A673 (cell line): ENCODE measurements at regions not wholly inside any gene's neighbourhood (a gene's known extent, or its start where the extent isn't known, plus 50 kb on each side); places are given as distances from the start of the nearest gene placed in this dataset.
"Not testable (repeated sequence)": the region's sequence is repeated elsewhere in the genome, so short reads cannot be mapped to it uniquely, and the experiment has no call there.

Source experiments
- BruUV-seq: library from RNA; stranded (reverse); fragments of 400-500 nt; replicated peaks from 2 replicates; lab custom pipeline; 2021; lab: Mats Ljungman, UMichigan
- CTCF ChIA-PET: fragments of 300-600 bp; sonication (Branson Sonifier 250); formaldehyde crosslinking; loops from one replicate; lab custom pipeline; 2022; ENCODE audit warnings: antibody characterized with exemption; lab: Charles Lee
- POLR2A ChIA-PET: fragments of 300-600 bp; sonication (Branson Sonifier 250); formaldehyde crosslinking; loops from one replicate; lab custom pipeline; 2022; ENCODE audit warnings: antibody characterized with exemption; ENCODE audit not compliant: low non-redundant PET; lab: Charles Lee
- DNase-seq: peaks from one replicate; pipeline ENCODE4 v3.0.0-alpha.2; 2015; ENCODE audit warnings: low spot score
- H3K27ac ChIP-seq: fragments of 200-600 bp; sonication (generic); 2 replicates; pipeline ENCODE4 v1.5.1; 2016; ENCODE audit warnings: mixed run types, low read depth, mild to moderate bottlenecking, mixed read lengths, antibody characterized with exemption, low read length; ENCODE audit not compliant: poor library complexity, severe bottlenecking
- H3K27me3 ChIP-seq: fragments of 200-600 bp; sonication (generic); replicated peaks from 2 replicates; pipeline ENCODE4 v1.6.1; 2017; ENCODE audit warnings: mixed run types, low read depth, mild to moderate bottlenecking, mixed read lengths, antibody characterized with exemption, low read length; ENCODE audit not compliant: insufficient read depth, poor library complexity
- H3K36me3 ChIP-seq: fragments of 200-600 bp; sonication (generic); 2 replicates; pipeline ENCODE4 v1.6.1; 2016; ENCODE audit warnings: mixed run types, mild to moderate bottlenecking, mixed read lengths, antibody characterized with exemption, low read length; ENCODE audit not compliant: insufficient read depth, poor library complexity, severe bottlenecking
- H3K4me1 ChIP-seq: fragments of 200-600 bp; sonication (generic); 2 replicates; pipeline ENCODE4 v1.6.1; 2017; ENCODE audit warnings: mixed run types, mild to moderate bottlenecking, mixed read lengths, antibody characterized with exemption, low read length; ENCODE audit not compliant: insufficient read depth, poor library complexity, severe bottlenecking
- H3K4me3 ChIP-seq: fragments of 200-600 bp; sonication (generic); 2 replicates; pipeline ENCODE4 v1.5.1; 2016; ENCODE audit warnings: low read depth, mixed run types, mild to moderate bottlenecking, mixed read lengths, low read length; ENCODE audit not compliant: poor library complexity, severe bottlenecking
- H3K9me3 ChIP-seq: fragments of 200-600 bp; sonication (generic); 2 replicates; pipeline ENCODE4 v1.6.1; 2016; ENCODE audit warnings: mixed run types, low read depth, mild to moderate bottlenecking, mixed read lengths, antibody characterized with exemption, low read length; ENCODE audit not compliant: poor library complexity, severe bottlenecking
- EZH2 ChIP-seq: fragments of 200-600 bp; sonication (generic); IDR thresholded peaks from 2 replicates; pipeline ENCODE4 v1.6.1; 2017; ENCODE audit warnings: borderline replicate concordance, low read depth, mild to moderate bottlenecking, mixed read lengths, antibody characterized with exemption, low read length; ENCODE audit not compliant: poor library complexity, severe bottlenecking
- intact Hi-C: fragments of 100-400 bp; cut with micrococcal nuclease; formaldehyde crosslinking; loops from one replicate; pipeline ENCODE4 v1.10.0; 2022; ENCODE audit not compliant: unreplicated experiment
- TF ChIP-seq, protein P1 (sequence below): fragments of 300-800, 200-600 bp; sonication (generic); conservative IDR thresholded peaks from 2 replicates; pipeline ENCODE4 v1.5.1; 2017; ENCODE audit warnings: low read depth, mild to moderate bottlenecking, antibody characterized with exemption, low read length, moderate library complexity, mixed read lengths

- H3K27ac ChIP-seq = no peak overlapping the region
- no TSS peak for BruUV-seq
- TF ChIP-seq, protein P1, sequence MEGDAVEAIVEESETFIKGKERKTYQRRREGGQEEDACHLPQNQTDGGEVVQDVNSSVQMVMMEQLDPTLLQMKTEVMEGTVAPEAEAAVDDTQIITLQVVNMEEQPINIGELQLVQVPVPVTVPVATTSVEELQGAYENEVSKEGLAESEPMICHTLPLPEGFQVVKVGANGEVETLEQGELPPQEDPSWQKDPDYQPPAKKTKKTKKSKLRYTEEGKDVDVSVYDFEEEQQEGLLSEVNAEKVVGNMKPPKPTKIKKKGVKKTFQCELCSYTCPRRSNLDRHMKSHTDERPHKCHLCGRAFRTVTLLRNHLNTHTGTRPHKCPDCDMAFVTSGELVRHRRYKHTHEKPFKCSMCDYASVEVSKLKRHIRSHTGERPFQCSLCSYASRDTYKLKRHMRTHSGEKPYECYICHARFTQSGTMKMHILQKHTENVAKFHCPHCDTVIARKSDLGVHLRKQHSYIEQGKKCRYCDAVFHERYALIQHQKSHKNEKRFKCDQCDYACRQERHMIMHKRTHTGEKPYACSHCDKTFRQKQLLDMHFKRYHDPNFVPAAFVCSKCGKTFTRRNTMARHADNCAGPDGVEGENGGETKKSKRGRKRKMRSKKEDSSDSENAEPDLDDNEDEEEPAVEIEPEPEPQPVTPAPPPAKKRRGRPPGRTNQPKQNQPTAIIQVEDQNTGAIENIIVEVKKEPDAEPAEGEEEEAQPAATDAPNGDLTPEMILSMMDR = no peak
- TF ChIP-seq EZH2 = no peak
- ChIA-PET POLR2A (no interaction called here), CTCF (no interaction called here)
- no peak for DNase-seq
- H3K36me3 ChIP-seq = no peaks in the 10 kb centered on the region
- H3K4me3 ChIP-seq = no peak overlapping the region
- no peaks in the 10 kb centered on the region for H3K27me3 ChIP-seq
- no peaks in the 10 kb centered on the region for H3K9me3 ChIP-seq
- H3K4me1 ChIP-seq = peaks cover 8% of the 10 kb centered on the region
- intact Hi-C loops = no loop called here
Observed at GRCh38 chr2:122080871-122081270, 325.4 kb downstream of the TSN start.

DNA sequence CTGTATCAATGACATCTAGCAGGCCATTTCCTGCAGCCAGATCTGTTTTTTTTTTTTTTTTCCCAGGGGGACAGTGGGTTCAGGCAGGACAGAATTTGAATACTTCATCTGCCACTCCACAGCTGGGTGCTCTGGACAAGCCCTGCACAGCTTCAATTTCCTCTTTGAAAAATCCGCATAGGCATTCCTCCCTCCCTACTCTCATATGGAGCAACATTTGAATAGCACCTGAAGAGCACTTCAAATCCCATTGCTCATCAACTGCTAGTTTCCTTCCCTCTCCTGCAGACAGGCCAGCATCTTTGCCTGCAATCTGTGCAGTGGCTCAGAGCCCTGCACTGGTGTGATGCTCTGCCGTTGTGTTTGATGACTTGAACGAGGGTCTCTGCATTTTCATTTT is 326.3 kb downstream of the TSN start:
- no peaks in the 10 kb centered on the region for H3K27me3 ChIP-seq
- intact Hi-C loops = no loop called here
- no peak for DNase-seq
- no peaks in the 10 kb centered on the region for H3K9me3 ChIP-seq
- no TSS peak for BruUV-seq
- POLR2A ChIA-PET = no interaction called here
- CTCF ChIA-PET = no interaction called here
- H3K36me3 ChIP-seq = no peaks in the 10 kb centered on the region
- H3K27ac ChIP-seq = no peak overlapping the region
- peaks cover 8% of the 10 kb centered on the region for H3K4me1 ChIP-seq
- TF ChIP-seq, protein P1 = no peak
- TF ChIP-seq EZH2 = no peak
- H3K4me3 ChIP-seq = no peak overlapping the region

DNA sequence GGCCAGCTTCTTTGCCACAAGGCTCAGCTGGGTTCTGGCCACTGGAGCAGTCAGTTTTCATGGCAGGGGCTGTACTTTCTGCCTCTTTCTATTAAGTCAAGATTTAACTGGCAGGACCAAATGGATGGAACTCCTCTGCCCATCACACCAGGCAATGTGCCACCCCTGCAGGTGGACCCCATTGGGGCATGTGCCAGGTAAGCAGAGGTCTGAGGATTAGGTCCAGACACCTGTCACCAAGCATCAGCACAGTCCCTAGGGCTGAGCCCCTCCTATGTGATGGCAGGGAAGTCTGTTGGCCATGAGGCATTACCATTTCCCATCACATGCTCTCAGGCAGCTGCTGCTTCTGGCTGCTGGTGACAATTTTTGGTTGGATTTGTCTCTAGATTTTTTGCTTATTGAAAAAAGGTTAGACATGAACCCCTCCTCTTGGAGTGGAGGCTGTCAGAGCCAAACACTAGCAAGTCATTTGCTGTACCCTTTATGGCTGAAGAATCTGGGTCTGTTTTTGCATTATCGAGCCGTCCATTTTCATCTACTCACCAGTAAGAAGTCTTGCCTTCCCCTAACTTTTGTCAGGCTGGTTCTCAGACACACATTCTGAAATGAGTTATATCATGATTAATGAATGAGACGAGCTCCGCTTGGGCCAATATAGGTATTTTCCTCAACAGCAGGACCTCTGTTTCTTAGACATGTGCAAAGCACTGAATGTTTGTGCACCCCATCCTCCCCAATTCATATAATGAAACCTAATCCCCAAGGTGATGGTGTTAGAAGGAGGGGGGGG is 328.0 kb downstream of the TSN start:
- no peak for DNase-seq
- Histone ChIP-seq H3K27me3 (no peaks in the 10 kb centered on the region), H3K36me3 (no peaks in the 10 kb centered on the region), H3K27ac (no peak overlapping the region), H3K4me3 (no peak overlapping the region), H3K4me1 (peaks cover 8% of the 10 kb centered on the region), H3K9me3 (peaks cover 5% of the 10 kb centered on the region)
- TF ChIP-seq, protein P1 = no peak
- no peak for TF ChIP-seq EZH2
- POLR2A ChIA-PET = no interaction called here
- CTCF ChIA-PET = no interaction called here
- intact Hi-C loops = no loop called here
- no TSS peak for BruUV-seq

GRCh38 chr2:122085672-122086071 is 330.2 kb downstream of the TSN start:
- H3K4me3 ChIP-seq, H3K36me3 ChIP-seq, H3K4me1 ChIP-seq, POLR2A ChIA-PET, H3K27me3 ChIP-seq, DNase-seq, BruUV-seq, intact Hi-C loops, CTCF ChIA-PET, H3K27ac ChIP-seq: not testable (repeated sequence)
- peaks cover 13% of the 10 kb centered on the region for H3K9me3 ChIP-seq
